GM23248 (cell line): ENCODE measurements at regions not wholly inside any gene's neighbourhood (a gene's known extent, or its start where the extent isn't known, plus 50 kb on each side); places are given as distances from the start of the nearest gene placed in this dataset.
A peak's percentile ranks its signal among the peaks of the same experiment; 100 is the strongest.

Experiments
- DNase-seq: peaks from one replicate; pipeline ENCODE4 v3.0.0-alpha.2; 2015
- H2AFZ ChIP-seq: fragments of 200-600 bp; sonication (generic); 2 replicates; pipeline ENCODE4 v1.6.1; 2016; ENCODE audit warnings: antibody characterized with exemption
- H3F3A ChIP-seq: fragments of 200-600 bp; sonication (generic); 2 replicates; pipeline ENCODE4 v1.6.1; 2016; ENCODE audit warnings: mild to moderate bottlenecking, antibody characterized with exemption, mixed run types; ENCODE audit not compliant: insufficient read depth
- H3K27ac ChIP-seq: fragments of 200-600 bp; sonication (generic); 2 replicates; pipeline ENCODE4 v1.5.1; 2016; ENCODE audit warnings: mild to moderate bottlenecking
- H3K27me3 ChIP-seq: fragments of 200-600 bp; sonication (generic); replicated peaks from 2 replicates; pipeline ENCODE4 v1.6.1; 2016; ENCODE audit warnings: mild to moderate bottlenecking; ENCODE audit not compliant: insufficient read depth
- H3K36me3 ChIP-seq: fragments of 200-600 bp; sonication (generic); 2 replicates; pipeline ENCODE4 v1.6.1; 2016; ENCODE audit warnings: low read depth, mild to moderate bottlenecking
- H3K4me1 ChIP-seq: fragments of 200-600 bp; sonication (generic); 2 replicates; pipeline ENCODE4 v1.6.1; 2016; ENCODE audit warnings: mild to moderate bottlenecking; ENCODE audit not compliant: insufficient read depth
- H3K4me2 ChIP-seq: fragments of 200-600 bp; sonication (generic); one replicate; pipeline ENCODE4 v1.6.1; 2016; ENCODE audit warnings: mild to moderate bottlenecking; ENCODE audit not compliant: unreplicated experiment
- H3K4me3 ChIP-seq: fragments of 200-600 bp; sonication (generic); 2 replicates; pipeline ENCODE4 v1.5.1; 2016; ENCODE audit warnings: mild to moderate bottlenecking
- H3K79me2 ChIP-seq: fragments of 200-600 bp; sonication (generic); 2 replicates; pipeline ENCODE4 v1.6.1; 2016; ENCODE audit warnings: mild to moderate bottlenecking; ENCODE audit not compliant: insufficient read depth
- H3K9ac ChIP-seq: fragments of 200-600 bp; sonication (generic); 2 replicates; pipeline ENCODE4 v1.6.1; 2016; ENCODE audit warnings: mild to moderate bottlenecking
- H3K9me2 ChIP-seq: fragments of 200-600 bp; sonication (generic); 2 replicates; pipeline ENCODE4 v1.6.1; 2016; ENCODE audit warnings: mixed run types, mild to moderate bottlenecking, moderate library complexity; ENCODE audit not compliant: insufficient read depth
- H3K9me3 ChIP-seq: fragments of 200-600 bp; sonication (generic); one replicate; pipeline ENCODE4 v1.6.1; 2017; ENCODE audit warnings: low read depth
- H4K20me1 ChIP-seq: fragments of 200-600 bp; sonication (generic); 2 replicates; pipeline ENCODE4 v1.6.0; 2016; ENCODE audit not compliant: insufficient read depth
- EZH2 ChIP-seq: fragments of 200-600 bp; sonication (generic); IDR thresholded peaks from 2 replicates; pipeline ENCODE4 v1.6.1; 2018; ENCODE audit warnings: antibody characterized with exemption, mild to moderate bottlenecking; ENCODE audit not compliant: insufficient read depth, poor library complexity, severe bottlenecking
- EZH2phosphoT487 ChIP-seq: fragments of 200-600 bp; sonication (generic); IDR thresholded peaks from 2 replicates; pipeline ENCODE4 v1.6.1; 2018; ENCODE audit warnings: antibody characterized with exemption, moderate library complexity, mild to moderate bottlenecking, low read depth; ENCODE audit not compliant: insufficient read depth
- WGBS, 2 experiments: methylation state at CpG; one replicate each; pipeline ENCODE4 v1.1.6; 2015 to 2017; ENCODE audit warnings: low lambda C conversion rate in 2 of 2, low coverage in 1 of 2; ENCODE audit errors: missing lambda C conversion rate in 2 of 2; 5-methylcytosine and 5-hydroxymethylcytosine counted together
- in situ Hi-C: fragments of 300-500 bp; cut with MboI; formaldehyde crosslinking; loops from 2 replicates; pipeline ENCODE4 v1.15.0; 2020

GRCh38 chr4:156101571-156101970 is 147.9 kb upstream of the CTSO start:
- no peaks in the 10 kb centered on the region for H3K79me2 ChIP-seq
- 0 out of 2 replicates have a peak overlapping the region, but pooled peaks have one; percentile 23 for H2AFZ ChIP-seq
- WGBS, 2 experiments = 48 to 65% methylated on average over 1 of the region's 1 CpG
- no peak overlapping the region for H3K4me2 ChIP-seq
- H3K4me1 ChIP-seq = no peaks in the 10 kb centered on the region
- in situ Hi-C loops = no loop called here
- no peak for TF ChIP-seq EZH2phosphoT487
- TF ChIP-seq EZH2 = no peak
- no peak overlapping the region for H3K9ac ChIP-seq
- H3K9me2 ChIP-seq = 0 out of 2 replicates have a peak, but pooled peaks cover 8% of the 10 kb centered on the region
- no peaks in the 10 kb centered on the region for H4K20me1 ChIP-seq
- H3K4me3 ChIP-seq = no peak overlapping the region
- no peaks in the 10 kb centered on the region for H3K36me3 ChIP-seq
- no peak overlapping the region for H3K27ac ChIP-seq
- DNase-seq = no peak
- no peaks in the 10 kb centered on the region for H3F3A ChIP-seq
- no peaks in the 10 kb centered on the region for H3K27me3 ChIP-seq
- H3K9me3 ChIP-seq = no peaks in the 10 kb centered on the region

GRCh38 chr4:156100651-156101050 is 147.0 kb upstream of the CTSO start:
- H4K20me1 ChIP-seq = no peaks in the 10 kb centered on the region
- no peaks in the 10 kb centered on the region for H3K27me3 ChIP-seq
- H3K27ac ChIP-seq = no peak overlapping the region
- H3K9me3 ChIP-seq = no peaks in the 10 kb centered on the region
- DNase-seq = no peak
- no peak overlapping the region for H3K4me3 ChIP-seq
- TF ChIP-seq EZH2 (no peak), EZH2phosphoT487 (no peak)
- H3K9me2 ChIP-seq = 0 out of 2 replicates have a peak, but pooled peaks cover 8% of the 10 kb centered on the region
- H3K4me1 ChIP-seq = no peaks in the 10 kb centered on the region
- no peak overlapping the region for H3K9ac ChIP-seq
- H2AFZ ChIP-seq = no peak overlapping the region
- in situ Hi-C loops = no loop called here
- no peaks in the 10 kb centered on the region for H3F3A ChIP-seq
- H3K4me2 ChIP-seq = no peak overlapping the region
- no peaks in the 10 kb centered on the region for H3K36me3 ChIP-seq
- H3K79me2 ChIP-seq = no peaks in the 10 kb centered on the region

GRCh38 chr4:156098805-156099204 is 145.1 kb upstream of the CTSO start:
- 0 out of 2 replicates have a peak, but pooled peaks cover 8% of the 10 kb centered on the region for H3K9me2 ChIP-seq
- in situ Hi-C loops = no loop called here

GRCh38 chr4:156085100-156085499 is 131.4 kb upstream of the CTSO start:
- no peak overlapping the region for H3K9ac ChIP-seq
- H3F3A ChIP-seq = no peaks in the 10 kb centered on the region
- no peaks in the 10 kb centered on the region for H3K9me3 ChIP-seq
- H2AFZ ChIP-seq = no peak overlapping the region
- no peaks in the 10 kb centered on the region for H4K20me1 ChIP-seq
- H3K4me1 ChIP-seq = no peaks in the 10 kb centered on the region
- in situ Hi-C loops = no loop called here
- no peak overlapping the region for H3K27ac ChIP-seq
- H3K9me2 ChIP-seq = no peaks in the 10 kb centered on the region
- H3K36me3 ChIP-seq = no peaks in the 10 kb centered on the region
- H3K4me2 ChIP-seq = no peak overlapping the region
- no peaks in the 10 kb centered on the region for H3K79me2 ChIP-seq
- H3K4me3 ChIP-seq = no peak overlapping the region
- no peak for DNase-seq
- no peaks in the 10 kb centered on the region for H3K27me3 ChIP-seq
- no peak for TF ChIP-seq EZH2phosphoT487
- no peak for TF ChIP-seq EZH2

More at GRCh38 chr4:156098805-156099204, 145.1 kb upstream of the CTSO start:
- Histone ChIP-seq H3K9me3 (no peaks in the 10 kb centered on the region), H3K4me2 (no peak overlapping the region), H3K27ac (no peak overlapping the region), H3K4me1 (no peaks in the 10 kb centered on the region), H3K9ac (no peak overlapping the region), H3F3A (no peaks in the 10 kb centered on the region), H3K36me3 (no peaks in the 10 kb centered on the region), H3K27me3 (no peaks in the 10 kb centered on the region), H2AFZ (no peak overlapping the region), H4K20me1 (no peaks in the 10 kb centered on the region), H3K4me3 (no peak overlapping the region), H3K79me2 (no peaks in the 10 kb centered on the region)
- TF ChIP-seq EZH2 (no peak), EZH2phosphoT487 (no peak)
- WGBS, 2 experiments = 68 to 78% methylated on average over 4 of the region's 4 CpGs
- DNase-seq = no peak

GRCh38 chr4:156084373-156084772 is 130.7 kb upstream of the CTSO start:
- H3K4me2 ChIP-seq = no peak overlapping the region
- H3K79me2 ChIP-seq = no peaks in the 10 kb centered on the region
- DNase-seq = no peak
- no peaks in the 10 kb centered on the region for H4K20me1 ChIP-seq
- no peak overlapping the region for H3K27ac ChIP-seq
- no peak overlapping the region for H3K9ac ChIP-seq
- no peak overlapping the region for H3K4me3 ChIP-seq
- no peaks in the 10 kb centered on the region for H3K27me3 ChIP-seq
- in situ Hi-C loops = no loop called here
- H3K4me1 ChIP-seq = no peaks in the 10 kb centered on the region
- no peaks in the 10 kb centered on the region for H3K9me3 ChIP-seq
- TF ChIP-seq EZH2phosphoT487 = no peak
- TF ChIP-seq EZH2 = no peak
- H3F3A ChIP-seq = no peaks in the 10 kb centered on the region
- 35 to 43% methylated on average over 1 of the region's 1 CpG for WGBS, 2 experiments
- no peaks in the 10 kb centered on the region for H3K9me2 ChIP-seq
- no peaks in the 10 kb centered on the region for H3K36me3 ChIP-seq
- no peak overlapping the region for H2AFZ ChIP-seq
